ENCODE measurements at regions not wholly inside any gene's neighbourhood (a gene's known extent, or its start where the extent isn't known, plus 50 kb on each side); places are given as distances from the start of the nearest gene placed in this dataset.

- Histone ChIP-seq H3K9me3 (ENCODE audit: control insufficient read depth, insufficient read depth, low read length) (peaks cover 19% of the 10 kb centered on the region), H3K56ac (ENCODE audit: extremely low read depth, insufficient read depth, low read length) (no peak overlapping the region), H3K9me1 (ENCODE audit: insufficient read depth, low read length) (no peaks in the 10 kb centered on the region), H3K4ac (ENCODE audit: low read depth, low read length) (no peak overlapping the region), H4K8ac (ENCODE audit: low read depth in 2 of 2, low read length in 2 of 2) (no peak overlapping the region), H2BK20ac (ENCODE audit: low read depth, low read length) (no peak overlapping the region), H3K36me3 (ENCODE audit: control insufficient read depth, insufficient read depth, low read length) (no peaks in the 10 kb centered on the region), H3K18ac (ENCODE audit: low read depth, low read length) (no peak overlapping the region), H3K27ac (ENCODE audit: insufficient read depth, low read length) (no peak overlapping the region), H2BK120ac (ENCODE audit: low read depth, low read length) (no peak overlapping the region), H3K79me1 (ENCODE audit: low read depth in 1 of 2, low read length in 2 of 2) (no peaks in the 10 kb centered on the region), H3K4me1 (ENCODE audit: control insufficient read depth, insufficient read depth, low read length) (no peaks in the 10 kb centered on the region), H2AK5ac (ENCODE audit: low read depth, low read length) (no peak overlapping the region), H2AK9ac (replicated peaks; ENCODE audit: low read depth, low read length, poor library complexity) (no peak overlapping the region), H2AFZ (replicated peaks; ENCODE audit: low read length, poor library complexity) (no peak overlapping the region), H4K91ac (ENCODE audit: insufficient read depth, low read depth, low read length) (no peak overlapping the region), H2BK5ac (ENCODE audit: low read depth, low read length, poor library complexity, severe bottlenecking) (no peak overlapping the region), H3K4me2 (ENCODE audit: low read depth, low read length) (no peak overlapping the region), H3K9ac (ENCODE audit: low read depth, low read length) (no peak overlapping the region), H3K4me3 (ENCODE audit: insufficient read depth, low read depth, low read length) (no peak overlapping the region), H4K5ac (ENCODE audit: low read depth, low read length) (no peak overlapping the region), H3K23ac (ENCODE audit: low read depth, low read length) (no peak overlapping the region), H4K20me1 (ENCODE audit: insufficient read depth, low read length) (no peaks in the 10 kb centered on the region), H2BK15ac (ENCODE audit: low read depth, low read length) (no peak overlapping the region), H3K14ac (replicated peaks; ENCODE audit: low read depth, low read length) (no peak overlapping the region), H3K27me3 (ENCODE audit: control insufficient read depth, insufficient read depth, low read length) (no peaks in the 10 kb centered on the region)
- no CpG with 5 or more reads among the region's 5 CpGs for WGBS, 2 experiments (ENCODE audit: extremely low coverage in 2 of 2, insufficient read length in 1 of 2)
- ATAC-seq (ENCODE audit: low read depth): no peak
- in situ Hi-C loops (cut with MboI; ENCODE audit: low sequenced_read_pairs): no loop called here
- ChIA-PET POLR2A (ENCODE audit: unreplicated experiment) (no interaction called here), CTCF (no interaction called here)
- dilution Hi-C loops (cut with HindIII; ENCODE audit: low sequenced_read_pairs, unreplicated experiment): no loop called here
- intact Hi-C loops (cut with micrococcal nuclease): no loop called here
- TF ChIP-seq USF2 (IDR thresholded peaks at IDR 0.05; ENCODE audit: low read depth, low read length) (no peak), FOS (IDR thresholded peaks at IDR 0.05; ENCODE audit: low read depth, low read length) (no peak), RFX5 (IDR thresholded peaks at IDR 0.05; ENCODE audit: low read depth, low read length) (no peak), POLR2A (IDR thresholded peaks at IDR 0.05; ENCODE audit: low read depth, low read length) (no peak), BHLHE40 (IDR thresholded peaks at IDR 0.05; ENCODE audit: low read depth, low read length) (no peak)
- DNase-seq: no peak
- no TSS peak for BruUV-seq (replicated peaks)
These were observed 211.5 kb downstream of the GPAM start for GRCh38 chr10:111972109-111972508.
